Endothelial cell (in vitro differentiated cells): ENCODE measurements at regions not wholly inside any gene's neighbourhood (a gene's known extent, or its start where the extent isn't known, plus 50 kb on each side); places are given as distances from the start of the nearest gene placed in this dataset.

ENCODE experiments used
- DNase-seq: peaks from one replicate; pipeline ENCODE4 v3.0.0; 2021; ENCODE audit warnings: low spot score
- H3K27ac Mint-ChIP-seq: one replicate; pipeline ENCODE4 v1.8.0; 2021; ENCODE audit warnings: mixed read lengths, inconsistent platforms; ENCODE audit not compliant: unreplicated experiment
- H3K27me3 Mint-ChIP-seq: one replicate; pipeline ENCODE4 v1.8.0; 2021; ENCODE audit warnings: mild to moderate bottlenecking, moderate library complexity, mixed read lengths, inconsistent platforms; ENCODE audit not compliant: unreplicated experiment
- H3K36me3 Mint-ChIP-seq: one replicate; pipeline ENCODE4 v1.8.0; 2021; ENCODE audit warnings: mild to moderate bottlenecking, low read depth, mixed read lengths, inconsistent platforms; ENCODE audit not compliant: unreplicated experiment
- H3K4me1 Mint-ChIP-seq: one replicate; pipeline ENCODE4 v1.8.0; 2021; ENCODE audit warnings: mild to moderate bottlenecking, mixed read lengths, inconsistent platforms; ENCODE audit not compliant: unreplicated experiment
- H3K4me3 Mint-ChIP-seq: one replicate; pipeline ENCODE4 v1.8.0; 2021; ENCODE audit warnings: mild to moderate bottlenecking, mixed read lengths, inconsistent platforms; ENCODE audit not compliant: unreplicated experiment
- H3K9me3 Mint-ChIP-seq: one replicate; pipeline ENCODE4 v1.8.0; 2021; ENCODE audit warnings: mixed read lengths, inconsistent platforms; ENCODE audit not compliant: unreplicated experiment
- TF ChIP-seq, protein P1 (sequence below): fragments of 200-600 bp; sonication (generic); IDR thresholded peaks from one replicate; pipeline ENCODE4 v1.5.0; 2021; ENCODE audit warnings: antibody characterized with exemption; ENCODE audit not compliant: unreplicated experiment

DNA sequence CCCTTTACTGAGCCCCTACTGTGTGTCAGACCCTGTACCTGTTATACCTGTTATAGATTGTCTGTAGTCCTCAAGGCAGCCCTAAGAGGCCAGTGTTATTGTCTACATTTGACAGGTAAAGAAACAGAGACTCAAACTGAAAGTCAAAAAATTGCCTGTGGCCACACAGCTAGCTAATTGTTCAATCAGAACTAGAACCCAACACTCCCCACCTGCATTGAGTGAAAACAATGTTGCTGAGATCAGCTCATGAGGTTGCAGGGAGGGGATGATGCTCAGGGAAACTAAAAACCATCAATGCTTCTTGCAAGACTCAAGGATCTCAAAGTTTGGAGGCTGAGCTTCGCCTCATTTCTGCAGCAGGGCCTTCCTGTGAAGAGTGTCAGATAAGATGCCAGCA, 109.5 kb upstream of the LMO4 start:
- no peaks in the 10 kb centered on the region for H3K36me3 Mint-ChIP-seq
- peaks cover 6% of the 10 kb centered on the region for H3K4me1 Mint-ChIP-seq
- H3K4me3 Mint-ChIP-seq, result no peak overlapping the region
- H3K27me3 Mint-ChIP-seq, result no peaks in the 10 kb centered on the region
- DNase-seq, result no peak
- no peaks in the 10 kb centered on the region for H3K9me3 Mint-ChIP-seq
- no peak overlapping the region for H3K27ac Mint-ChIP-seq
- TF ChIP-seq, protein P1, sequence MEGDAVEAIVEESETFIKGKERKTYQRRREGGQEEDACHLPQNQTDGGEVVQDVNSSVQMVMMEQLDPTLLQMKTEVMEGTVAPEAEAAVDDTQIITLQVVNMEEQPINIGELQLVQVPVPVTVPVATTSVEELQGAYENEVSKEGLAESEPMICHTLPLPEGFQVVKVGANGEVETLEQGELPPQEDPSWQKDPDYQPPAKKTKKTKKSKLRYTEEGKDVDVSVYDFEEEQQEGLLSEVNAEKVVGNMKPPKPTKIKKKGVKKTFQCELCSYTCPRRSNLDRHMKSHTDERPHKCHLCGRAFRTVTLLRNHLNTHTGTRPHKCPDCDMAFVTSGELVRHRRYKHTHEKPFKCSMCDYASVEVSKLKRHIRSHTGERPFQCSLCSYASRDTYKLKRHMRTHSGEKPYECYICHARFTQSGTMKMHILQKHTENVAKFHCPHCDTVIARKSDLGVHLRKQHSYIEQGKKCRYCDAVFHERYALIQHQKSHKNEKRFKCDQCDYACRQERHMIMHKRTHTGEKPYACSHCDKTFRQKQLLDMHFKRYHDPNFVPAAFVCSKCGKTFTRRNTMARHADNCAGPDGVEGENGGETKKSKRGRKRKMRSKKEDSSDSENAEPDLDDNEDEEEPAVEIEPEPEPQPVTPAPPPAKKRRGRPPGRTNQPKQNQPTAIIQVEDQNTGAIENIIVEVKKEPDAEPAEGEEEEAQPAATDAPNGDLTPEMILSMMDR, result no peak

DNA sequence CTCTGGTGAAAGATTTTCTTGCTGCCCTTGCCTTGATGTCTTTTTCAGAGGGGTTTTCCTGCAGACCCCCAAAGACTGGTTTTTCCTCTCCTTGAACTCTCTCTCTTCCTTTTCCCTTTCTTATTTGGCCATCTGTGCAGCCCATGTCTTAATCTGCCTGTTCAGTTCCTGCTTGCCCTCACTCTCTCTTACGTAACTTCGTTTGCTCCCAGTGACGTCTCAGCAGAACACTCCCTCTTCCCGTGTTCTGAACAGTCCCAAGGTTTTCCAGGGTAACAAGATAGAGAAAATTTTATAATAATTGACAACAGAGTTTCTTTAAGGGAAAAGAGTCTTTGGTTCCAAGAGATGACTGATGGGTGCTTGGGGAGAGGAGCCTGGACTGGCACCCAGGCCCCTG, 109.1 kb upstream of the LMO4 start:
- Mint-ChIP-seq H3K27ac (no peak overlapping the region), H3K9me3 (no peaks in the 10 kb centered on the region), H3K4me3 (no peak overlapping the region), H3K36me3 (no peaks in the 10 kb centered on the region), H3K4me1 (peaks cover 6% of the 10 kb centered on the region), H3K27me3 (no peaks in the 10 kb centered on the region)
- TF ChIP-seq, protein P1, result no peak
- DNase-seq, result no peak

DNA sequence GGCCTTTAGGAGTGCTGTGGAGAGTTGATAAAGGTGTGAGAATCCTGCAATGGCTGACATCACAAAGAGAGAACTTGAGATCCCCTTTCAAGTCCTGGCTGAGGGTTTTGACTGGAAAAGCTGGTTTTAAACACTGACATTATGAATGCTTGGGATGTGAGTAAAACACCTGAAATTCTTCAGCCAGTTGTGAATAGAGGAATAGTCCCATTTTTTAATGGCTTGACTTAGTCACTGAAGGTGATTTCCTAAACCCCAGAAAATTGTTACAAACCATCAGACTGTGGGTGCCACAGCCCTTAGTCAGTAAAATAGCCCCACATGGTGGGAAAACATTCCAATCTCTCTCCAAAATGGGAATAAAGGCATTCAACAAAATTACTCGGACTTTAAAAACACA, 107.7 kb upstream of the LMO4 start:
- TF ChIP-seq, protein P1, result no peak
- no peak overlapping the region for H3K4me3 Mint-ChIP-seq
- no peaks in the 10 kb centered on the region for H3K36me3 Mint-ChIP-seq

DNA sequence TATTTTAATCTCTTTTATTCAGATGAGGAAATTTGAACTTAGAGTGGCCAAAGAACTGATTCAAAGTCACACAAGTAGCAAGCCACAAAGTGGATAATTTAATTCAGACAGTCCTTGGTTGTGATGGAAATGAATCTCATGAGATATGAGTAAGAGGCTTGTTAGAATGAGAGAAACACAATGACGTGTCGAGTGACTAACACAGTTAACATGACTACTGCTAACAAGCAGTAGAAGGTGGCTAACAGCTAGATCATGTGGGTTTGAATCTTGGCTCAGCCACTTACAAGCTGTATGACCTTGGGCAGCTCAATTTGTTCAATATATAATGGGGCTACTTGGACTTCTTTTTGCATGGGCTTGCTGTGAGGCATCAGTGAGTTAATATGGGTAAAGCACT, 104.5 kb upstream of the LMO4 start:
- no peak overlapping the region for H3K4me3 Mint-ChIP-seq
- TF ChIP-seq, protein P1, result no peak
- peaks cover 2% of the 10 kb centered on the region for H3K27me3 Mint-ChIP-seq
- H3K27ac Mint-ChIP-seq, result no peak overlapping the region
- no peaks in the 10 kb centered on the region for H3K9me3 Mint-ChIP-seq
- peaks cover 2% of the 10 kb centered on the region for H3K4me1 Mint-ChIP-seq
- no peak for DNase-seq
- H3K36me3 Mint-ChIP-seq, result no peaks in the 10 kb centered on the region

More for the DNA sequence above, 107.7 kb upstream of the LMO4 start:
- no peak overlapping the region for H3K27ac Mint-ChIP-seq
- peaks cover 6% of the 10 kb centered on the region for H3K4me1 Mint-ChIP-seq
- H3K27me3 Mint-ChIP-seq, result peaks cover 2% of the 10 kb centered on the region
- H3K9me3 Mint-ChIP-seq, result no peaks in the 10 kb centered on the region
- DNase-seq, result no peak

DNA sequence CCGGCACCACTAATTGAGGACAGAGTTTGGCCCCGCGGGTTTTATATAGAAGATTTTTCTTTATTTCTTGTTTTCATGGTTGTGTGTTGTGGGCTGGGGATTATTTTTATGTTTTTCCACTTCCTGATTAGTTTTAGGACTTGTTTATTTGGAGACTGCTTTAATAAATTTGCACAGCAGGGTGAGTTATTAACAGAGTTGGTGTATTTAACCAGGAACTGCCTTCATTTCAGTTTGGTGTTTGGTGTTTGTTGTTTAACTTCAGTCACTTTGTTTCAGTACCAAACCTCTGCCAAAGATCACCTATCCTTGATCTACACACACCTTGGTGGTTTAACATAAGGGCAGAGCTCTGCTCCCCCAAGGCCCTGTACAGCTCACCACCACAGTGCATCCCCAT, 103.5 kb upstream of the LMO4 start:
- H3K4me3 Mint-ChIP-seq, result no peak overlapping the region
- H3K9me3 Mint-ChIP-seq, result no peaks in the 10 kb centered on the region
- H3K4me1 Mint-ChIP-seq, result no peaks in the 10 kb centered on the region
- no peaks in the 10 kb centered on the region for H3K36me3 Mint-ChIP-seq
- no peak overlapping the region for H3K27ac Mint-ChIP-seq
- TF ChIP-seq, protein P1, result no peak
- DNase-seq, result no peak
- peaks cover 2% of the 10 kb centered on the region for H3K27me3 Mint-ChIP-seq
